Stimulated activated CD8-positive, alpha-beta memory T cell treated with anti-CD3 and anti-CD28 coated beads, Interleukin-12 subunit alpha, Interleukin-12 subunit beta, amount 100 ng/mL, for 4 hours (primary cell): ENCODE measurements at regions not wholly inside any gene's neighbourhood (a gene's known extent, or its start where the extent isn't known, plus 50 kb on each side); places are given as distances from the start of the nearest gene placed in this dataset.

Experiments
- DNase-seq: peaks from one replicate; pipeline ENCODE4 v3.0.0-alpha.2; 2020; ENCODE audit warnings: low read depth

GRCh38 chr1:200250469-200250868, 159.4 kb downstream of the ZNF281 start:
- DNase-seq = no peak

- no peak for DNase-seq
Measured at GRCh38 chr1:200248541-200248940, 161.3 kb downstream of the ZNF281 start.

- no peak for DNase-seq
Measured at GRCh38 chr1:200247518-200247917, 162.3 kb downstream of the ZNF281 start.

GRCh38 chr1:200245473-200245872, 164.4 kb downstream of the ZNF281 start:
- no peak for DNase-seq

- DNase-seq = no peak
Measured at GRCh38 chr1:200243042-200243437, 166.8 kb downstream of the ZNF281 start.

- no peak for DNase-seq
Measured at GRCh38 chr1:200242110-200243041, 167.5 kb downstream of the ZNF281 start.

GRCh38 chr1:200240656-200241055, 169.2 kb downstream of the ZNF281 start:
- DNase-seq = no peak

GRCh38 chr1:200238311-200238710, 171.5 kb downstream of the ZNF281 start:
- DNase-seq = no peak

GRCh38 chr1:200237066-200237465, 172.8 kb downstream of the ZNF281 start:
- no peak for DNase-seq

- no peak for DNase-seq
Measured at GRCh38 chr1:200234938-200235337, 174.9 kb downstream of the ZNF281 start.

GRCh38 chr1:200233393-200233792, 176.4 kb downstream of the ZNF281 start:
- DNase-seq = no peak

- DNase-seq = no peak
Measured at GRCh38 chr1:200231787-200232231, 178.0 kb downstream of the ZNF281 start.

- DNase-seq = no peak
Measured at GRCh38 chr1:200230671-200231070, 179.2 kb downstream of the ZNF281 start.

- DNase-seq = no peak
Measured at GRCh38 chr1:200228486-200228885, 181.3 kb downstream of the ZNF281 start.

- DNase-seq = no peak
Measured at GRCh38 chr1:200228081-200228480, 181.8 kb downstream of the ZNF281 start.
